Glomerular visceral epithelial cell (primary cell): ENCODE measurements at regions not wholly inside any gene's neighbourhood (a gene's known extent, or its start where the extent isn't known, plus 50 kb on each side); places are given as distances from the start of the nearest gene placed in this dataset.

Experiments
- DNase-seq: peaks from one replicate; pipeline ENCODE4 v3.0.0-alpha.2; 2016; ENCODE audit errors: extremely low spot score

DNA sequence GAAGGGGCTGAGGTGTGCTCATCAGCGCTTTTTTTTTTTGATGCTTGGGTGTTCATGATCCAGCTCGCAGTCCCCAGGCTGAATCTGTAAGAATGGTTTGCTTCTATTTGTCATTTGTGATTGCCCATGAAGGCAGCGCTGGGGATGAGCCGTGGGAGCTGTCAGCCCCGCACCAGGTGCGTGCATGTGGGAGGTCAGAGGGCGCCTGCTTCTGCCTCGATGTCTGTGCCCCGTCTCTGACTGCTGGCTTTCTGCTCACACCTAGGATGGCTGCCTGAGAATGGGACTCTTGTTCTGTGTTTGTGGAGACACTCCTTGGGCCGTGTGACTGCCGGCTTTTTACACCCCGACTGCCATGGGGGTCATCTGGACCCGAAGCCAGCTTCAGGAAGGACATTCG lies 141.2 kb upstream of the RTL1 start:
- no peak for DNase-seq

DNA sequence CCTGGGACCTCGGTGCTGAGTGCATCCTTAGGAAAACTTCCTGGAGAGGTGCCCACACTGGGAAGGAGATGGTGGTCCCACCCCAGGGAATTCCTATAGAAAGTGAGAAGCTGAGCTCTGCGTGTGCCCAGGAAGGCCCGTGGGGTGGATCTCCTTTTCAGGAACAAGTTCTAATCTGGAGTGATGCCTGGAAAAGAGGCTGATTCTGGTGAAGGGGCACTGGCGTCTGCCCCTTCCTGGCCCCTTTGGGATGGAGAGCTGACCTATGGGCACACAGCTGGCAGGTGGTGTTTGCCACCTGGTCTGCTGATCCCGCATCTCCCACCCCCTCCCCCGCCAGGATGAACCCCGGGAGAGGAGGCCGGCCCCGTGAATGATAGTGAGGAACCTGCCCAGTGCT lies 142.0 kb upstream of the RTL1 start:
- no peak for DNase-seq

- DNase-seq, result no peak
Observed at GRCh38 chr14:101046071-101046470, 142.5 kb upstream of the RTL1 start.

- no peak for DNase-seq
Observed at GRCh38 chr14:101047326-101047725, 143.8 kb upstream of the RTL1 start.

GRCh38 chr14:101048766-101049165 lies 145.2 kb upstream of the RTL1 start:
- DNase-seq, result no peak

- no peak for DNase-seq
Observed at GRCh38 chr14:101049511-101049910, 146.0 kb upstream of the RTL1 start.

DNA sequence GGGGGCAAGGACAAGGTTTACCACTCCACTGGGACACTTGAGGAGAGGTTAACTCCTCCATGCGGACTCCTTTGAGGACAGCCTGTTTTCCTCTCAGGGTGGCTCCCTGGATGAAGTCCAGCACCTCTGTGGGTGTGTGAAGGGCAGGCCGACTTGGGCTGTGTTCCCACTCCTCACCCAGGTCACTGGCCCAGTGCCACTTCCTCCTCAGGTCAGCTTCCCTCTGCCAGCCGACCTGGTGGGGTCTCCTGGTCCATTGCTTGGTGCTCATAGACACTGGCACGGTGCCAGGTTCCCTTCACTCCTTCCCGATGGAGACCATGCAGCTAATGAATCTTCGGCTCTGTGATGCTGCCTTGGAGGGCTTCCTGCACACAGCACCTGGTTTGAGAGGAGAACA lies 146.4 kb upstream of the RTL1 start:
- no peak for DNase-seq

- DNase-seq, result no peak
Observed at GRCh38 chr14:101050901-101051490, 147.5 kb upstream of the RTL1 start.

- DNase-seq, result no peak
Observed at GRCh38 chr14:101054671-101055070, 151.1 kb upstream of the RTL1 start.

DNA sequence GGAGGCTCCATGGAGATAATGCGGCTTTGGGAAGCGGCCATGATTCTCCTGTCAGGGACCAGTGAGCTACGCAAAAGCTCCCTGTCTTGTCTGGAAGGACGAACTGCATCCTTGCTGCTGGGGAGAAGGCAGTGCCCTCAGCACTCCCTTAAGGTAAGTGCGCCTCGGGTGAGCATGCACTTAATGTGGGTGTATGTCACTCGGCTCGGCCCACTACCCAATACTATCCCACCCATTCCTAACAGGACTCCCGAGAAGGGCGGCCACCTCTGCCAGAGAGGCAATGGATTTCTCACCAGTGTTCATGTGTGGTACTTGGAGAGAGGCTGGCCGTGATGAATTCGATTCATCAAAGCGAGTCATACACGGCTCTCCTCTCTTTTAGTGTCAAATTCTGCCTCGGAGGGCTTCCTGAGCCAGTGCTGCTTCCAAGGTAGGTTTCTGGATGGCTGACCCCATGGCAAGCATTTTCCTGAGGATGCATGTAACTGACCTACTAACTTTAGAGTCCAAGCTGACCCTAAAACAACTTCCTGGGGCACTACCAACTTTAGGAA lies 151.7 kb upstream of the RTL1 start:
- no peak for DNase-seq

- DNase-seq, result no peak
Observed at GRCh38 chr14:101055776-101056374, 152.4 kb upstream of the RTL1 start.

DNA sequence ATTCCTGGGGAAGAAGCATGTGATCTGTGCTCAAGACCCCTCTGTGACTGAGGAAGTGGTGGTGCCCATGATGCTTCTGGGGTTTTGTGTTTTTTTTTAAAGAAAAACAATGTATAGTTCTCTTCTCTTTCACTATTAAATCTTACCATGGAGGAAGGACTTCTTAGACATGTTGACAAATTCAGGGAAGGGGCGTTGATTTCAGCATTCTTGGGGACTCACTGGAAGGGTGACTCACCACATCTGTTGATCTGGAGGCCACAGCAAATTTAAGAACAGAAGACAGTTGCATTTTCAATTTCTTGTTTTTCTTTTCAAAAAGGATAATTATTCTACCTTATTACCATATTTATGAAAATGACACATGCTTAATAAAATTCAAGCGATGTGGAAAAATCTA lies 152.9 kb upstream of the RTL1 start:
- no peak for DNase-seq

DNA sequence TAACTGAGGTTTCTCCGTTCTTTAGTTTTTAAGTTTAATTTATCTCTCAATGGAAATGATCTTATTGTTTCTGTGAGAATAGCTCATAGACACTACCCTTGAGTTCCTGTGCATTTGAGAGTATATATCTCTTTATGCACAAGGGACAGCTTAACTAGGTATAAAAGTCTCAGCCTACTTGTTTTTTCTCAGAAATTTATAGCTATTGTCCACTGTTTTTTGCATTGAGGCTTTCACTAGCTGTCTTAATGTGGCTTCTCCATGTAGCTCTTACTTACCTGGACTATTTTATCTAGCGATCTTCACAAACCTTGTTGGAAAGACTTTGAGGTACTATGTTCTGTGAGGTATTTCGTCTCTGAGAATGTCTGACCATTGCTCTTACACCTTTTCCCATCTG lies 153.9 kb upstream of the RTL1 start:
- no peak for DNase-seq

DNA sequence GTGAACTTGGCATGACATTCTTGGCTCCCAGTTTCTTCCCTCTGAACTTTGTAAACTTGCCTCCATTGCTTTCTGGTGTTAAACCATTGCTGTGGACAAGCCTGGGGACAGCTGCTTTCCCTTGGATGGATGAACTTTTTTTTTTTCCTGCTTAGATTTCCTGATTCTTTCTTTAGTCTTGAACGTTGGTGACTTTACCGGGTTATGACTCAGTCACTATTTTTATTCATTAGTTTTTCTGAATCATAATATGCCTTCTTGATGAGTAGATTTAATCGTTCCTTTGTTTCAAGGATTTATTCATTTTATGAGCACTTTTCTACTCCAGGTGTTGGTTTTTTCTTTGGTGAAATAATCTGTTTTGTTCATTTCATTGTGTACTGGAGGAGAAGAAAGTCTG lies 155.0 kb upstream of the RTL1 start:
- DNase-seq, result no peak

GRCh38 chr14:101060171-101060601 lies 156.7 kb upstream of the RTL1 start:
- no peak for DNase-seq

DNA sequence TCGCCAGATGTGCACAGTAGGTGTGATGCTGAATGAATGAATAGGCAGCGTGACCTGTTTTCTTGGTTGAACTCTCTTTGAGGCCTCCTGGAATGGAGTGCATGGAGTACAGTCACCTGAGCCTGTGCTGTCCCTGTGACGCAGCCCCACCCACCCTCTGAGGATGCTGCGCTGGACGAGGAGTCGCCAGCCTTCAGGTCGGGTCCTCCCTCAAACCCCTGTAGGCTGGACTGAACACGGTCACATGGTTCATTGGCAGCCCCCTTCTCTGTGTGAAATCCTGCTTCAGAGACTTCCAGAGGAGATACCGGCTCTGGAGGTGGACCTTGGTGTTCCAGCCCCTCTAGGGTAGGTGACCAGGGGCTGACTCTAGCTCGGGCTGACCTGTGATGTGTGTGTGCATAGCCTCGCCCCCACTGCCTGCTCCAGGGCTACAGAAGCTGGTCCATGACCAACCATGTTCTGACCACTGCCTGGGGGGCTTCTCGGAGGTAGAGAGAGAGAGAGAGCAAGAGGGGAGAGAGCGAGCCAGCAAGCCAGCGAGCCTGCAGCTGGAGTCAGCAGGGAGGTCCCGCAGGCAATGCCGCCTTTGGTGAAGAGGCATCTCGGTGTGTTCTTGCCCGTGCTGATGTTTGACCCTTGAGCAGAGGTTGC lies 158.0 kb upstream of the RTL1 start:
- no peak for DNase-seq

DNA sequence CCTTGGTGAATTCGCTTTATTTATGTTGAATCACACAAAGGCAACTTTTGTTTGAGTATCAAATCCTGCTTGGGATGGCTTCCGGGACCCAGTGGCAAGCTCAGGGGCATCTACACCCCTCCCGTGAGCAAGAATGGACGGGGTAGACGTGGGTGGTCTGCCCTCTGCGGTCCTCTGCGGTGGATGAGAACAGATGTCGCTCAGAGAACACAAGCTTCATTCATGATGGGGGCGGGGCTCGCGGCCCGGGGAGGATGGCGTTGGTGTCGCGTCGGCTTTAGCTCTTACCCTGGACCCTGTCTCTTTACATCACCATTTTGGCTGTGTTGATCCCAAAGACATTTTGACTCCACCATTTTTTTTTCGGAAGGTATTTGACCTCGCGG lies 158.5 kb upstream of the RTL1 start:
- no peak for DNase-seq

- no peak for DNase-seq
Observed at GRCh38 chr14:101062601-101063000, 159.1 kb upstream of the RTL1 start.

- DNase-seq, result no peak
Observed at GRCh38 chr14:101063121-101063520, 159.6 kb upstream of the RTL1 start.

- DNase-seq, result no peak
Observed at GRCh38 chr14:101064121-101064661, 160.7 kb upstream of the RTL1 start.

- no peak for DNase-seq
Observed at GRCh38 chr14:101064718-101065117, 161.2 kb upstream of the RTL1 start.

DNA sequence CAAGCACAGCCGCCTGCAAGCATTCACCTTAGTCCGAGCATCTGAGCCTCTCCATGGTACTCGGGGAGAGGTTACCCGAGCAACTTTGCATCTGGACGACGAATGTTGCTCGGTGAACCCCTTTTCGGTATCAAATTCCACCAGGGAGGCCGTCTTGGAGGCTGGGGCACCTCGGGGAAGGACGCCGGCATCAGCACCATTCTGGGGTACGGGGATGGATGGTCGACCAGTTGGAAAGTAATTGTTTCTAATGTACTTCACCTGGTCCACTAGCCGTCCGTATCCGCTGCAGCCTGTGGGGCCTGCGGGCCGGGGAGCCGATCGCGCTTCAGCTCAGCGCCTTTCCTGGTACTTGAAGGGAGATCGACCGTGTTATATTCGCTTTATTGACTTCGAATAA lies 161.7 kb upstream of the RTL1 start:
- DNase-seq, result no peak
